ENCODE measurements at regions not wholly inside any gene's neighbourhood (a gene's known extent, or its start where the extent isn't known, plus 50 kb on each side); places are given as distances from the start of the nearest gene placed in this dataset.

GRCh38 chr14:87847216-87847755, 145.7 kb downstream of the GALC start:
- TF ChIP-seq CTCF (IDR thresholded peaks at IDR 0.05; ENCODE audit: low read depth, low read length, missing control alignments), result no peak
- H3K4me3 ChIP-seq (ENCODE audit: low read depth, low read length), result no peak overlapping the region
- DNase-seq (ENCODE audit: low read depth), result no peak

- TF ChIP-seq CTCF (IDR thresholded peaks at IDR 0.05; ENCODE audit: low read depth, low read length, missing control alignments), result no peak
- no peak overlapping the region for H3K4me3 ChIP-seq (ENCODE audit: low read depth, low read length)
- DNase-seq (ENCODE audit: low read depth), result no peak
Observed at GRCh38 chr14:87840906-87841305, 152.1 kb downstream of the GALC start.

- no peak for TF ChIP-seq CTCF (IDR thresholded peaks at IDR 0.05; ENCODE audit: low read depth, low read length, missing control alignments)
- no peak overlapping the region for H3K4me3 ChIP-seq (ENCODE audit: low read depth, low read length)
- DNase-seq (ENCODE audit: low read depth), result no peak
Observed at GRCh38 chr14:87838931-87839330, 154.1 kb downstream of the GALC start.

- no peak for DNase-seq (ENCODE audit: low read depth)
- no peak for TF ChIP-seq CTCF (IDR thresholded peaks at IDR 0.05; ENCODE audit: low read depth, low read length, missing control alignments)
- no peak overlapping the region for H3K4me3 ChIP-seq (ENCODE audit: low read depth, low read length)
Observed at GRCh38 chr14:87837296-87837695, 155.7 kb downstream of the GALC start.

- TF ChIP-seq CTCF (IDR thresholded peaks at IDR 0.05; ENCODE audit: low read depth, low read length, missing control alignments), result no peak
- no peak overlapping the region for H3K4me3 ChIP-seq (ENCODE audit: low read depth, low read length)
- DNase-seq (ENCODE audit: low read depth), result no peak
Observed at GRCh38 chr14:87834594-87834993, 158.4 kb downstream of the GALC start.

GRCh38 chr14:87833026-87833425, 160.0 kb downstream of the GALC start:
- DNase-seq (ENCODE audit: low read depth), result no peak
- no peak overlapping the region for H3K4me3 ChIP-seq (ENCODE audit: low read depth, low read length)
- TF ChIP-seq CTCF (IDR thresholded peaks at IDR 0.05; ENCODE audit: low read depth, low read length, missing control alignments), result no peak

GRCh38 chr14:87830443-87831096, 162.4 kb downstream of the GALC start:
- no peak overlapping the region for H3K4me3 ChIP-seq (ENCODE audit: low read depth, low read length)
- TF ChIP-seq CTCF (IDR thresholded peaks at IDR 0.05; ENCODE audit: low read depth, low read length, missing control alignments), result no peak
- DNase-seq (ENCODE audit: low read depth), result no peak
